Germinal center (tissue), 1 donor: ENCODE measurements at regions not wholly inside any gene's neighbourhood (a gene's known extent, or its start where the extent isn't known, plus 50 kb on each side); places are given as distances from the start of the nearest gene placed in this dataset.

Source experiments
- DNase-seq: peaks from one replicate; pipeline ENCODE4 v3.0.0; 2012; ENCODE audit warnings: mixed read lengths, low spot score

- DNase-seq = no peak
Observed at GRCh38 chr21:25375675-25376074, 231.6 kb downstream of the MRPL39 start.

GRCh38 chr21:25373126-25374082 is 233.9 kb downstream of the MRPL39 start:
- no peak for DNase-seq

DNA sequence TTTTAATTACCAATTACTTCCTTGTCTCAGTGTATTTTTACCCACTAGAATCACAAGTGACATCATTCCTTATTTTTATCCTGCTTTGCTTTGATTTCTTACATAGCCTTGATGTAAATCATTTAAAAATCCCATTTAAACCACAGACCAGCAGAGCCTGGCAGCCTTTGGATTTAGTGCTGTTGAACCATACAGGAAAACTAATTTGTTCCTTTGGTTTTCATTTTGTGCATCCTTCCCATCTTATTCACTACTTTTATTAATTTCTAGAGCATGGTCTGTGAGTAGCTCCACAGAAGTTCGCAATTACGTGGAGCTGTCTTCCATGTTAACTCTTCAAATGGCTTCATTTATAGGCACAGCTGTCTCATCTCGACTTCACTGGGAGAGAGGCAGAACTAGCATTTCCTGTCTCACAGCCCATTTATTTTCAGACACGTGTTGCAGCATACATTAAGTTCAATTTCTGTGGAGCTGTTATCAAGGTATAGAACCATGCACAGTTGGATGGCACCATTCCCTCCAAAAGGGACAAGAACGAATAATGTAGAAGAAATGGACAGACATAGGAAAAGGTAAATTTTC is 235.3 kb downstream of the MRPL39 start:
- no peak for DNase-seq

GRCh38 chr21:25370311-25370744 is 237.0 kb downstream of the MRPL39 start:
- DNase-seq = no peak

DNA sequence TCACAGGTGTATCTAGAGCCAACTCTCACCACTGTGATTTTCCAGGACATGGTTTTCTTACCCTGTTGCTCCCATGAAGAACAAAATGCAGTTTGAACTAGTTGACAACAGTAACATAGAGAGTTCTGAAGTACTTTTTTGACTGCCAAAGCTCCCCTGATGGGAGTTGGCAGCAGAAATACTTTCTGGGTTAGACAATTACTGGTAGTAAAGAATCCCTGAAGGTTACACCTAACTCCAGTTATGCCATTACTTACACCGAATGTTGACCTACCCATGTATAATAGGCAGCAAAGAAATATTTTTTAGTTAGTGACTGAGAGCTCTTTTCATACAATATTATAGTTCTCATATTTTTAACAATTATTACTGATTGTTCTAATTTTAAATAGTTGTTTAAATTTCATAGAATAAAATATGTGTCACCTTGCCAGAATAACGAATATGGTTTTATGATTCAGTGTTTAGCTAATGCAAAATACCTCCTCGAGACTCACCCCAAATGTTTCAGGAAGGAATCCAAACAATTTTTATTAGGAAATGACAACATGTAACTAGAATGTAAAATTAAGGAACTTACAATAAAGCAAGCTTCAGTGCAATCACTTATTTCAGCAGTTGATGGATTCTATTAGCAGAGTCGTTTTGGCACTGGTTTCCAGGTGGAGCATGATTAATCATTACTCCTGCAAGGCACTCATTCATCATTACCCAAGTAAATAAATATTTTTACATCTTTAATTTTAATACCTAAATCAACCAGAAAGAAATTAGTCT is 237.6 kb downstream of the MRPL39 start:
- no peak for DNase-seq

- no peak for DNase-seq
Observed at GRCh38 chr21:25368531-25368930, 238.8 kb downstream of the MRPL39 start.

DNA sequence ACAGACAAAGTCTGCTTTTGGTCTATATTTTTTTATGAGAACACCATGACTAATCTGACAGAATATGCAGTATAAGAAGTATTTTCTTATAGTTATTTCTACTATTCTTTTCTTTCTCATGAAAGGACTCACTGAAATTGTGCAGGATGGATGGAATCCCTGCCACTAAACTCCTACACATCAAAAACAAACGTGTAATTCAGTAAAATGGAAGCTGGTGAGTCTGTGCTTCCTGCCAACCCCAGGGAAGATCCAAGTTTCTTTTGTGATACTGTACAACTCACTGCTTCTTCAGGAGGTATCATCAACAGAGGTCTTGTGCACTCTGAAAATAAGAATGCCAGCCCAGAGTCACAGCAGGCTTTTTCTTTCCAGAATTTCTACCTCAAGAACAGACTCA is 241.2 kb downstream of the MRPL39 start:
- no peak for DNase-seq

DNA sequence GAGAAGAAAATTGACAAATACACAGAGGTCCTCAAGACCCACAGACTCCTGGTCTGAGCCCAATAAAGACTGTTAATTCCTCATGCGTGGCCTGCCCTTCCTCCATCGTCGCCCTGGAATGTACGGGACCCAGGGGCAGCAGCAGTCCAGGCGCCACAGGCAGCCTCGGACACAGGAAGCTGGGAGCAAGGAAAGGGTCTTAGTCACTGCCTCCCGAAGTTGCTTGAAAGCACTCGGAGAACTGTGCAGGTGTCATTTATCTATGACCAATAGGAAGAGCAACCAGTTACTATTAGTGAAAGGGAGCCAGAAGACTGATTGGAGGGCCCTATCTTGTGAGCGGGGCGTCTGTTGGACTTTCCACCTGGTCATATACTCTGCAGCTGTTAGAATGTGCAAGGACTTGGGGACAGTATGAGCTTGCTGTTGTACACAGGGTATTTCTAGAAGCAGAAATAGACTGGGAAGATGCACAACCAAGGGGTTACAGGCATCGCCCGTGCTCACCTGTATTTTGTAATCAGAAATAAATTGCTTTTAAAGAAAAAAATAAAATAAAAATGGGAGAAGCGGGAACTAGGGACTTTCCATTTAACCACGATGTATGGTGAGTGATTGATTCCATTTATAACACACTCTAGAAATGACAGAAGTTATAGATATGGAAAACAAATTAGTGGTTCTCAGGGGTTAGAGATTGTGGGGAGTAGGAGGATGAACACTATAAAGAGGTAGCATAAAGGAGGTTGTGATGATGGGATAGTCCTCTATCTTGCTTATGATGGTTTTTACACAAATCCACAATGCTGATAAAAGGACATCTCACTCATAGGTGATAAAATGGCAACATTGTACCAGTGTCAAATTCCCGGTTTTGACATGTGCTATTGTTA is 244.7 kb downstream of the MRPL39 start:
- DNase-seq = no peak

- DNase-seq = no peak
Observed at GRCh38 chr21:25361765-25362164, 245.5 kb downstream of the MRPL39 start.

DNA sequence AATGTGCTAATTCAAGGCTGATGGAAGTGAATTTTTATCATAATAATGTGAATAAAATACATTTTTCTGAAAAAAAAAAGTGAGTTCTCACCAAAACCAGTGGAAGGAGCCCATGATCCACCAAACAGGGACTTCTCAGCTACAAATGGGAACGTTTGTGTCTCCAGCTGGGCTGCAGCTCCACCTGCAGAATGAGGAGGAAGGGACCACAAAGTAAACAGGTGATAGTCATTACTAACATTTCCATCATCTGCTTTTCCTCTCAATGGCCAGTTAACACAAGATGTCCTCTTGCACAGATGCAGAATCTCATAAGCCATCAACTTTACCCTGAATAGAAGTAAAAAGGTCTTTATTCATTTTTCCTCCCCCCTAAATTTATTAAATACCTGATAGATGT is 246.2 kb downstream of the MRPL39 start:
- DNase-seq = no peak

DNA sequence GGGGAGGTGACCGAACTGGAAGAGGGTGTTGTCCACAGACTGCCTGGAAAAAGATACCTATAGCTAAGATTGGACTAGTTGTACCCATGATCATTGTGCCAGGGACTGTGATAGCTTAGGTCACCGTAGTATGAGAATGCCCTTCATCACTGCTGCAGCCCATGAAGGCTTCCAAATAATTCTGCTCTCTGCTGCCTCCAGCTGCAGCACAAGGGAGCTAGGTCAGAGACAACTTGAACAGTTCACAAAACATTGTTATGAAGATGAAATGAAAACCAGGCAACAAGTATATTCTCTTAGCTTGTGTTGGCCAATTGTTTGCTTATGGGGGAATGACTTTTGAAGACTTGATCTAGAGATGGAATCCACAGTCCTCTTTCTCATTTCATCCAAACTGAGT is 246.7 kb downstream of the MRPL39 start:
- DNase-seq = no peak

GRCh38 chr21:25359724-25360123 is 247.6 kb downstream of the MRPL39 start:
- DNase-seq = no peak

DNA sequence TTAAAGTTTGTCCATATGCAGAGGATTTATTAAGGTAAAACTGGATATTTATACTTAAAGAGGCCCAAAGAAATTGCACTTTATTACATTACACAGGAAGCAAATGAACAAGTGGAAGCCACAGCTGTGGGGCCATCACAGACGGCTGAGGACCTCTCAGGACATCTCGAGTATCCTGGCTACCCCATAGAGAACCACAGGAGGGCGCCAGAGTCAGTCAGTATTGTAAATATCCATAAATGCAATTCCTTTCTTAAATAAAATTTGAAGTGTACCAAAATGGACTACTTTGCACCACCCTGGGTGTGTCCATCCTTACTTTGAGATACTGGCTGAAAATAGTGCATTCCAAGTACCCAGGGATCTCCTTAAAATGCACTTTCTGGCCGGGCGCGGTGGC is 257.2 kb downstream of the MRPL39 start:
- DNase-seq = peak; percentile 4

- DNase-seq = no peak
Observed at GRCh38 chr21:25343774-25344545, 263.3 kb downstream of the MRPL39 start.

GRCh38 chr21:25342816-25343215 is 264.5 kb downstream of the MRPL39 start:
- no peak for DNase-seq

DNA sequence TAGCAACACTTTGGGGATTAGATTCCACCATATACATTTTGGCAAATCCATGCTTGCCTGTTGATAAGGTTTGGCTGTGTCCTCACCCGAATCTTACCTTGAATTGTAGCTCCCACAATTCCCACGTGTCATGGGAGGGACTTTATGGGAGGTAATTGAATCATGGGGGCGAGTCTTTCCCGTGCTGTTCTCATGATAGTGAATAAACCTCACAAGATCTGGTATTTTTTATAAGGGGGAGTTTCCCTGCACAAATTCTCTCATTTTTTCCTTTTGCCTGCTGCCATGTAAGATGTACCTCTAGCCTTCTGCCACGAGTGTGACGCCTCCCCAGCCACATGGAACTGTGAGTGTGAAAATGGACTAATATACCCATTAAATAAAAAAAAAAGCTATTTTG is 265.3 kb downstream of the MRPL39 start:
- DNase-seq = no peak

- no peak for DNase-seq
Observed at GRCh38 chr21:25338415-25338814, 268.9 kb downstream of the MRPL39 start.

DNA sequence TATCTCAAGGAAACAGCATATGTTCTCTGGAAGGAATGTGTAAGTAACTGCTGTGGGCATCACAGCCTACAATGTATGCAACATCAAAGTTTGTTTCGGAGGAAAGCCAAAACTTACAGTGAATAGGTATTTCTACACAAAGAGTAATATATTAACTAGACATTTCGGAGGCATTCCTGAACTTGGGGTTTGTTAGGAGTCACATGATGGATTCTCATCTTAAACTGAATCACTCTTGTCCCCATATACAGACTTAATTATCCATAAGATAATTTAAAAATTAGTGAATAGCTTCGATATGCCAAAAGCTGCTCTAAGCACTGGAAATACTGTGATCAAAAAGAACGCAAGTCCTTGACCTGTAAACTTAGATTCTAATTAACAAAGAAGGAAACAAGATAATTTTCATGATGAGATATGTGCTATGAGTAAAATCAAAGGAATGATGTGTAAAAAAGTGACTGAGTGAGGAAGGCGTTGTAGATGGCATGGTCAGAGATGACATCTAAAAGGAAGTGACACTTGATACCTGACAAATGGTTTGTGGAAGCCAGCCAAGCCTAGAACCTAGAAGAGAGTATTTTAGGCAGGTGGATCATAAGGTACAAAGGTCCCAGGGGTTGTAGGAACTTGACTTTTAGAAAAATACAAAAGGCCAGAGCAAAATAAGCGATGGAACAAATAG is 273.1 kb downstream of the MRPL39 start:
- no peak for DNase-seq

- DNase-seq = no peak
Observed at GRCh38 chr21:25331286-25331685, 276.0 kb downstream of the MRPL39 start.

GRCh38 chr21:25330266-25330665 is 277.0 kb downstream of the MRPL39 start:
- no peak for DNase-seq
